ENCODE measurements at regions not wholly inside any gene's neighbourhood (a gene's known extent, or its start where the extent isn't known, plus 50 kb on each side); places are given as distances from the start of the nearest gene placed in this dataset.

- Histone ChIP-seq H2BK12ac (ENCODE audit: low read depth, low read length) (no peak overlapping the region), H3K79me1 (ENCODE audit: low read depth, low read length) (no peaks in the 10 kb centered on the region), H3K27me3 (replicated peaks in 1 of 4; ENCODE audit: control insufficient read depth in 3 of 4, extremely low read depth in 1 of 4, insufficient read depth in 3 of 4, low read length in 3 of 4) (no peaks in the 10 kb centered on the region), H2BK20ac (ENCODE audit: low read length) (no peak overlapping the region), H3K18ac (ENCODE audit: extremely low read depth, low read length) (no peak overlapping the region), H4K5ac (ENCODE audit: insufficient read length, low read depth, low read length) (no peak overlapping the region), H3K56ac (replicated peaks; ENCODE audit: insufficient read length, low read depth, low read length) (no peak overlapping the region), H2AFZ (ENCODE audit: low read length) (peak overlapping the region; percentile 48; the same call in 1 of the 2 replicates), H2AK5ac (ENCODE audit: low read depth, low read length) (no peak overlapping the region), H2BK120ac (replicated peaks; ENCODE audit: low read depth, low read length) (no peak overlapping the region), H3K9ac (replicated peaks in 1 of 4; ENCODE audit: extremely low read depth in 1 of 4, low read depth in 3 of 4, low read length in 3 of 4) (no peak overlapping the region), H3K9me3 (ENCODE audit: insufficient read depth in 2 of 2, low read depth in 1 of 2, low read length in 1 of 2) (no peaks in the 10 kb centered on the region), H3K79me2 (ENCODE audit: control insufficient read depth in 1 of 2, insufficient read depth in 2 of 2, low read length in 2 of 2) (no peaks in the 10 kb centered on the region), H3K4me1 (replicated peaks in 1 of 4; ENCODE audit: control insufficient read depth in 3 of 4, insufficient read depth in 4 of 4, low read length in 3 of 4) (no peaks in the 10 kb centered on the region), H3K4ac (replicated peaks; ENCODE audit: insufficient read length, low read depth, low read length) (no peak overlapping the region), H2BK15ac (ENCODE audit: low read length) (no peak overlapping the region), H4K8ac (ENCODE audit: extremely low read depth, insufficient read depth, low read length) (no peak overlapping the region), H4K20me1 (replicated peaks in 1 of 2; ENCODE audit: control insufficient read depth in 1 of 2, insufficient read depth in 2 of 2, low read length in 2 of 2) (no peaks in the 10 kb centered on the region), H3K14ac (ENCODE audit: insufficient read length) (no peak overlapping the region), H4K91ac (replicated peaks; ENCODE audit: insufficient read length, low read length) (no peak overlapping the region), H2BK5ac (ENCODE audit: low read depth, low read length) (no peak overlapping the region), H3K23me2 (ENCODE audit: low read depth, low read length) (no peaks in the 10 kb centered on the region), H3K4me3 (ENCODE audit: extremely low read depth in 1 of 4, insufficient read depth in 2 of 4, low read depth in 3 of 4, low read length in 4 of 4) (no peak overlapping the region), H3K27ac (ENCODE audit: low read depth, low read length) (no peak overlapping the region), H3K23ac (ENCODE audit: insufficient read length) (no peak overlapping the region), H3K4me2 (ENCODE audit: insufficient read depth in 1 of 2, low read depth in 2 of 2, low read length in 2 of 2) (no peak overlapping the region), H3K36me3 (ENCODE audit: control insufficient read depth in 2 of 4, insufficient read depth in 4 of 4, low read length in 3 of 4) (no peaks in the 10 kb centered on the region)
- DNase-seq (ENCODE audit: low read depth in 1 of 2, low spot score in 2 of 2) (no peak), FAIRE-seq (peak; percentile 32)
- ChIA-PET POLR2A (ENCODE audit: partially characterized antibody) (no interaction called here), CTCF (ENCODE audit: partially characterized antibody) (interaction anchor here (0.6 kb wide), 1 partner anchor 243 kb away, joined by 3 read pairs; no protein-coding TSS in a partner anchor)
- TF ChIP-seq FOSL1 (IDR thresholded peaks at IDR 0.05; ENCODE audit: insufficient read depth, low read depth, low read length) (no peak), POLR2AphosphoS5 (IDR thresholded peaks at IDR 0.05; ENCODE audit: low read depth, low read length) (no peak), SRF (IDR thresholded peaks at IDR 0.05; ENCODE audit: low read depth, low read length) (no peak), TBP (IDR thresholded peaks at IDR 0.05; ENCODE audit: low read depth, low read length) (no peak), ATF3 (IDR thresholded peaks at IDR 0.05; ENCODE audit: insufficient read depth, low read depth, low read length) (no peak), SIN3A (conservative IDR thresholded peaks at IDR 0.05 in 1 of 2, IDR thresholded peaks at IDR 0.05 in 1 of 2; ENCODE audit: low read depth in 1 of 2, low read length in 2 of 2) (no peak), PHF8 (conservative IDR thresholded peaks at IDR 0.05; ENCODE audit: low read depth, low read length) (no peak), SUZ12 (IDR thresholded peaks at IDR 0.05; ENCODE audit: low read length) (no peak), SIRT6 (IDR thresholded peaks at IDR 0.05; ENCODE audit: low read length) (no peak)
Observed at GRCh38 chr5:155546075-155546474, 532.5 kb downstream of the KIF4B start.

Data from H1 (cell line).